ENCODE measurements at regions not wholly inside any gene's neighbourhood (a gene's known extent, or its start where the extent isn't known, plus 50 kb on each side); places are given as distances from the start of the nearest gene placed in this dataset.

- intact Hi-C loops (cut with DNase I) = no loop called here
- TF ChIP-seq POLR2AphosphoS5 (IDR thresholded peaks at IDR 0.05) (no peak), EP300 (IDR thresholded peaks at IDR 0.05) (no peak), POLR2A (IDR thresholded peaks at IDR 0.05) (no peak)
- TF ChIP-seq, protein P1, sequence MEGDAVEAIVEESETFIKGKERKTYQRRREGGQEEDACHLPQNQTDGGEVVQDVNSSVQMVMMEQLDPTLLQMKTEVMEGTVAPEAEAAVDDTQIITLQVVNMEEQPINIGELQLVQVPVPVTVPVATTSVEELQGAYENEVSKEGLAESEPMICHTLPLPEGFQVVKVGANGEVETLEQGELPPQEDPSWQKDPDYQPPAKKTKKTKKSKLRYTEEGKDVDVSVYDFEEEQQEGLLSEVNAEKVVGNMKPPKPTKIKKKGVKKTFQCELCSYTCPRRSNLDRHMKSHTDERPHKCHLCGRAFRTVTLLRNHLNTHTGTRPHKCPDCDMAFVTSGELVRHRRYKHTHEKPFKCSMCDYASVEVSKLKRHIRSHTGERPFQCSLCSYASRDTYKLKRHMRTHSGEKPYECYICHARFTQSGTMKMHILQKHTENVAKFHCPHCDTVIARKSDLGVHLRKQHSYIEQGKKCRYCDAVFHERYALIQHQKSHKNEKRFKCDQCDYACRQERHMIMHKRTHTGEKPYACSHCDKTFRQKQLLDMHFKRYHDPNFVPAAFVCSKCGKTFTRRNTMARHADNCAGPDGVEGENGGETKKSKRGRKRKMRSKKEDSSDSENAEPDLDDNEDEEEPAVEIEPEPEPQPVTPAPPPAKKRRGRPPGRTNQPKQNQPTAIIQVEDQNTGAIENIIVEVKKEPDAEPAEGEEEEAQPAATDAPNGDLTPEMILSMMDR (IDR thresholded peaks at IDR 0.05) = no peak
Observed at GRCh38 chr4:8727131-8727530, 134.6 kb downstream of the CPZ start.

DNA sequence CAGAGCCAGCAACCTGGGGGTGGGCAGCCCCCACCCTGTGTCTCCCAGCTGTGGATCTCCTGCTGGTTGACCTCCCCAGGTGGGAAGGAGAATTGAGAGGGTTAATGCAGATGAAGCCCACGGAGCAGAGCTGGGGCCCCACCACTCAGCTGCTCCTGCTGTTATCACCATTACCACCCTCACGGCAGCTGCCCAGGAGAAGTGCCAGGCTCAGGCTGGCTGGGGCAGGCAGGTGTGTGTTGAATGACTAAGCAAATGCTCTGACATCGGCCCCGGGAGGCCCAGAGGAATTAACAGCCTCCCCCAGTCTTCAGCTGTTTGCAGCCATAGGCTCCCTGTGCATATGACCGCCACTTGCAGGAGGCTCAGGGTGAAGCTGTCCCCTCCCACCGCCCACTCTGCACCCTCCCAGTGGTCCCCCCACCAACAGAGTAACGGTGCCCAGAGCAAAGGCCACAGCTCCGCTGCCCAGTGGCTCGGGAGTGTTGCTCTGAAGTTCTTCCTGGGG is 133.8 kb downstream of the CPZ start:
- intact Hi-C loops (cut with DNase I) = no loop called here
- DNase-seq = peak; percentile 56
- TF ChIP-seq POLR2AphosphoS5 (IDR thresholded peaks at IDR 0.05) (no peak), EP300 (IDR thresholded peaks at IDR 0.05) (no peak), POLR2A (IDR thresholded peaks at IDR 0.05) (no peak)
- TF ChIP-seq, protein P1 (IDR thresholded peaks at IDR 0.05) = no peak
- Histone ChIP-seq H3K36me3 (no peaks in the 10 kb centered on the region), H3K27me3 (peaks cover 0 to 47% (median 11%) of the 10 kb centered on the region in 3 donors), H3K4me3 (no peak overlapping the region), H3K4me1 (no peaks in the 10 kb centered on the region), H3K9me3 (no peaks in the 10 kb centered on the region), H3K27ac (no peak overlapping the region)
- WGBS, 2 donors = 38 to 52% methylated on average over 9 of the region's 9 CpGs

More at GRCh38 chr4:8727131-8727530, 134.6 kb downstream of the CPZ start:
- Histone ChIP-seq H3K27me3 (peaks cover 0 to 47% (median 11%) of the 10 kb centered on the region in 3 donors), H3K4me3 (no peak overlapping the region), H3K36me3 (no peaks in the 10 kb centered on the region), H3K27ac (no peak overlapping the region), H3K4me1 (no peaks in the 10 kb centered on the region), H3K9me3 (no peaks in the 10 kb centered on the region)
- 63 to 78% methylated on average over 12 of the region's 12 CpGs for WGBS, 2 donors
- peak; percentile 48 for DNase-seq

DNA sequence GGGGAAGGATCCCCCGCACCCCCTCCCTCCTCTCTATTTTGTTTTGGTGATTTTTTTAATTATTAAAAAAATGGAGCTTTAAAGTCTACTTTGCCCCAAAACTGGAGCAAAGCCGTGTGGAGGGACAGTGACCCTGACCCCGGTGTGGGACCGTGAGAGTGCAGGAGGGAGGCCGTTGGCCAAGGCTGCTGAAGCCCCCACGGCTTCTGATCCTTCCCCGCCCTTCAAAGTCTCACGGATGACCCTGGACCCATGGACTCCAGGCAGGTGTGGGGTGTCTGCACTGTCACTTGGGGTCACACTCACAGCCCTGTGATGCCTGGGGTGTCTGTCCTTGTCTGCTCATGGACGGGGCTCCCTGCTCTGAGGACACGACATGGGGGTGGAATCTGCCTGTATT is 133.3 kb downstream of the CPZ start:
- Histone ChIP-seq H3K27me3 (peaks cover 0 to 47% (median 11%) of the 10 kb centered on the region in 3 donors), H3K9me3 (no peaks in the 10 kb centered on the region), H3K27ac (no peak overlapping the region), H3K36me3 (no peaks in the 10 kb centered on the region), H3K4me1 (no peaks in the 10 kb centered on the region), H3K4me3 (no peak overlapping the region)
- peak; percentile 35 for DNase-seq
- no peak for TF ChIP-seq EP300 (IDR thresholded peaks at IDR 0.05)
- TF ChIP-seq, protein P1 (IDR thresholded peaks at IDR 0.05) = no peak
- TF ChIP-seq POLR2A (IDR thresholded peaks at IDR 0.05) = no peak
- TF ChIP-seq POLR2AphosphoS5 (IDR thresholded peaks at IDR 0.05) = no peak
- intact Hi-C loops (cut with DNase I) = no loop called here
- WGBS, 2 donors = 59 to 82% methylated on average over 10 of the region's 10 CpGs

GRCh38 chr4:8725071-8725841 is 132.7 kb downstream of the CPZ start:
- intact Hi-C loops (cut with DNase I) = no loop called here
- peak; percentile 53 for DNase-seq
- no peaks in the 10 kb centered on the region for H3K36me3 ChIP-seq
- TF ChIP-seq POLR2A (IDR thresholded peaks at IDR 0.05) (no peak), EP300 (IDR thresholded peaks at IDR 0.05) (no peak), POLR2AphosphoS5 (IDR thresholded peaks at IDR 0.05) (no peak)
- TF ChIP-seq, protein P1 (IDR thresholded peaks at IDR 0.05) = no peak
- H3K4me1 ChIP-seq = no peaks in the 10 kb centered on the region
- H3K4me3 ChIP-seq = no peak overlapping the region
- H3K27me3 ChIP-seq = peaks cover 0 to 47% (median 11%) of the 10 kb centered on the region in 3 donors
- 9 to 49% methylated on average over 26 of the region's 26 CpGs for WGBS, 2 donors
- H3K9me3 ChIP-seq = no peaks in the 10 kb centered on the region
- no peak overlapping the region for H3K27ac ChIP-seq
